ENCODE measurements at regions not wholly inside any gene's neighbourhood (a gene's known extent, or its start where the extent isn't known, plus 50 kb on each side); places are given as distances from the start of the nearest gene placed in this dataset.
"Not testable (repeated sequence)": the region's sequence is repeated elsewhere in the genome, so short reads cannot be mapped to it uniquely, and the experiment has no call there.

GRCh38 chr20:51305316-51306052, 237.0 kb downstream of the NFATC2 start:
- DNase-seq = no peak

GRCh38 chr20:51303731-51304670, 238.5 kb downstream of the NFATC2 start:
- DNase-seq = no peak

- no peak for DNase-seq
Measured at GRCh38 chr20:51301026-51301425, 241.5 kb downstream of the NFATC2 start.

- DNase-seq = no peak
Measured at GRCh38 chr20:51300104-51300503, 242.4 kb downstream of the NFATC2 start.

GRCh38 chr20:51299413-51299812, 243.1 kb downstream of the NFATC2 start:
- no peak for DNase-seq

GRCh38 chr20:51298141-51298749, 244.3 kb downstream of the NFATC2 start:
- DNase-seq = no peak

- DNase-seq = no peak
Measured at GRCh38 chr20:51287628-51288413, 254.7 kb downstream of the NFATC2 start.

GRCh38 chr20:51286758-51287157, 255.8 kb downstream of the NFATC2 start:
- no peak for DNase-seq

GRCh38 chr20:51285684-51286083, 256.8 kb downstream of the NFATC2 start:
- no peak for DNase-seq

- no peak for DNase-seq
Measured at GRCh38 chr20:51284871-51285270, 257.6 kb downstream of the NFATC2 start.

- DNase-seq = no peak
Measured at GRCh38 chr20:51284176-51284575, 258.3 kb downstream of the NFATC2 start.

GRCh38 chr20:51281521-51281920, 258.6 kb upstream of the KCNG1 start:
- DNase-seq = no peak

GRCh38 chr20:51280047-51280446, 257.1 kb upstream of the KCNG1 start:
- no peak for DNase-seq

GRCh38 chr20:51277961-51278360, 255.1 kb upstream of the KCNG1 start:
- no peak for DNase-seq

GRCh38 chr20:51276296-51276695, 253.4 kb upstream of the KCNG1 start:
- DNase-seq = no peak

- no peak for DNase-seq
Measured at GRCh38 chr20:51275826-51276225, 252.9 kb upstream of the KCNG1 start.

GRCh38 chr20:51275181-51275580, 252.3 kb upstream of the KCNG1 start:
- DNase-seq = no peak

GRCh38 chr20:51272401-51272800, 249.5 kb upstream of the KCNG1 start:
- DNase-seq = no peak

- no peak for DNase-seq
Measured at GRCh38 chr20:51271931-51272330, 249.0 kb upstream of the KCNG1 start.

- not testable (repeated sequence) for DNase-seq
Measured at GRCh38 chr20:51271289-51271688, 248.4 kb upstream of the KCNG1 start.

- no peak for DNase-seq
Measured at GRCh38 chr20:51269671-51270070, 246.8 kb upstream of the KCNG1 start.

- DNase-seq = no peak
Measured at GRCh38 chr20:51267679-51268078, 244.8 kb upstream of the KCNG1 start.

GRCh38 chr20:51266353-51266752, 243.4 kb upstream of the KCNG1 start:
- no peak for DNase-seq

All from GOT3 (cell line).